Type B pancreatic cell (in vitro differentiated cells): ENCODE measurements at regions not wholly inside any gene's neighbourhood (a gene's known extent, or its start where the extent isn't known, plus 50 kb on each side); places are given as distances from the start of the nearest gene placed in this dataset.

Experiments
- DNase-seq: peaks from one replicate; pipeline ENCODE4 v3.0.0; 2021; ENCODE audit warnings: mixed read lengths; ENCODE audit not compliant: unreplicated experiment; ENCODE audit errors: extremely low spot score
- H3K27ac Mint-ChIP-seq: 2 replicates; pipeline ENCODE4 v1.8.0; 2021; ENCODE audit warnings: mild to moderate bottlenecking, mixed read lengths
- H3K27me3 Mint-ChIP-seq: 2 replicates; pipeline ENCODE4 v1.8.0; 2021; ENCODE audit warnings: mixed read lengths
- H3K36me3 Mint-ChIP-seq: 2 replicates; pipeline ENCODE4 v1.8.0; 2021; ENCODE audit warnings: mixed read lengths
- H3K4me1 Mint-ChIP-seq: one replicate; pipeline ENCODE4 v1.8.0; 2021; ENCODE audit warnings: mixed read lengths; ENCODE audit not compliant: unreplicated experiment
- H3K4me3 Mint-ChIP-seq: 2 replicates; pipeline ENCODE4 v1.8.0; 2021; ENCODE audit warnings: mild to moderate bottlenecking, mixed read lengths
- H3K9me3 Mint-ChIP-seq: 2 replicates; pipeline ENCODE4 v1.8.0; 2021; ENCODE audit warnings: mixed read lengths
- TF ChIP-seq, protein P1 (sequence below): fragments of 200-600 bp; sonication (generic); conservative IDR thresholded peaks from 2 replicates; pipeline ENCODE4 v1.5.0; 2021; ENCODE audit warnings: antibody characterized with exemption, mild to moderate bottlenecking

DNA sequence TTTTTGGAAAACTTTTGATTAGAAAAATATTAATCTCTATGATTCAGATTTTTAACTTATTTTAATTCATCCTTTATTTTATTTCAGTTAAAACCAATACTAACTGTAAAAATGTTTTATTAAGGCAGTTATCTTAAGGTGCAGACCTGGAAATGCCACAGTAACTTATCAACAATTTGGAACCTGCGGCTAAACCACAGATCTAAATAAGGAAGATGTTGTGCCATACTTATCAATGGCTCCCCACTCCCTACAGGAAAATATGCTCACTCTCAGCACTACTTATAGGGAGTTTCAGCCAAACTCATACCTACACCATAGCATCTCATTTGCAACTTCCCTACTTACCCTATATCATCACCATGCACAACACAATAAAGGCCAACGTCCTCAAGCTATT, 226.9 kb upstream of the KYNU start:
- H3K27ac Mint-ChIP-seq: no peak overlapping the region
- no peaks in the 10 kb centered on the region for H3K4me1 Mint-ChIP-seq
- H3K4me3 Mint-ChIP-seq: no peak overlapping the region
- TF ChIP-seq, protein P1, sequence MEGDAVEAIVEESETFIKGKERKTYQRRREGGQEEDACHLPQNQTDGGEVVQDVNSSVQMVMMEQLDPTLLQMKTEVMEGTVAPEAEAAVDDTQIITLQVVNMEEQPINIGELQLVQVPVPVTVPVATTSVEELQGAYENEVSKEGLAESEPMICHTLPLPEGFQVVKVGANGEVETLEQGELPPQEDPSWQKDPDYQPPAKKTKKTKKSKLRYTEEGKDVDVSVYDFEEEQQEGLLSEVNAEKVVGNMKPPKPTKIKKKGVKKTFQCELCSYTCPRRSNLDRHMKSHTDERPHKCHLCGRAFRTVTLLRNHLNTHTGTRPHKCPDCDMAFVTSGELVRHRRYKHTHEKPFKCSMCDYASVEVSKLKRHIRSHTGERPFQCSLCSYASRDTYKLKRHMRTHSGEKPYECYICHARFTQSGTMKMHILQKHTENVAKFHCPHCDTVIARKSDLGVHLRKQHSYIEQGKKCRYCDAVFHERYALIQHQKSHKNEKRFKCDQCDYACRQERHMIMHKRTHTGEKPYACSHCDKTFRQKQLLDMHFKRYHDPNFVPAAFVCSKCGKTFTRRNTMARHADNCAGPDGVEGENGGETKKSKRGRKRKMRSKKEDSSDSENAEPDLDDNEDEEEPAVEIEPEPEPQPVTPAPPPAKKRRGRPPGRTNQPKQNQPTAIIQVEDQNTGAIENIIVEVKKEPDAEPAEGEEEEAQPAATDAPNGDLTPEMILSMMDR: no peak
- no peaks in the 10 kb centered on the region for H3K36me3 Mint-ChIP-seq
- no peak for DNase-seq
- H3K9me3 Mint-ChIP-seq: no peaks in the 10 kb centered on the region
- no peaks in the 10 kb centered on the region for H3K27me3 Mint-ChIP-seq

DNA sequence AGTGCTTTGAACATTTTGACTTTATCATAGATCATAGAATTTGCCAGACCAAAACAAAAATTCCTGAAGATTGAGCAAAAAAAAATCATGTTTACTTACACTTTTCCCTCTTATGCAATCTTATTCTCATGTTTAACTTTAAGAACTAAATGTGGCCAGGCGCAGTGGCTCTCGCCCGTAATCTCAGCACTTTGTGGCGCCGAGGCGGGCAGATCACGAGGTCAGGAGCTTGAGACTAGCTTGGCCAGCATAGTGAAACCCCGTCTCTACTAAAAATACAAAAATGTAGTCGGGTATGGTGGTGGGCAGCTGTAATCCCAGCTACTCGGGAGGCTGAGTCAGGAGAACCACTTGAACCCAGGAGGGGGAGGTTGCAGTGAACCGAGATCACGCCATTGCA, 227.9 kb upstream of the KYNU start:
- no peak overlapping the region for H3K27ac Mint-ChIP-seq
- H3K9me3 Mint-ChIP-seq: no peaks in the 10 kb centered on the region
- TF ChIP-seq, protein P1: no peak
- no peaks in the 10 kb centered on the region for H3K27me3 Mint-ChIP-seq
- no peak for DNase-seq
- no peak overlapping the region for H3K4me3 Mint-ChIP-seq
- H3K4me1 Mint-ChIP-seq: no peaks in the 10 kb centered on the region
- no peaks in the 10 kb centered on the region for H3K36me3 Mint-ChIP-seq

DNA sequence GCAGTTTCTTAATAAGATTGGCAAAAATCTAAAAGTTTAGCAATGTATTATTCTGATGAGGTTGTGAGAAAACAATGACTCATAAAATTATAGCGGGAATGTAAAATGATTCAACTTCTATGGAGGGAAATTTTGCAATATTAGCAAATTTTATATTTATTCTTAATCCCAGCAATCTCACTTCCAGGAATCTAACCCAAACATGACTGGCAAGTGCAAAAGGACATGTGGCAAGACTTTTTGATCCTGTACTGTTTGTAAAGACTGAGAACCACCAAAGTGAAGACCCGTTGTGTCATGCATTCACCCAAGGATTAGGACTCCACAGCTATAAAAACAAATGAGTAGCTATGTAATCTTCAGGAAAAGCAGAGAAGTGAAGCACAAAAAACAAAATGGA, 234.8 kb upstream of the KYNU start:
- no peaks in the 10 kb centered on the region for H3K27me3 Mint-ChIP-seq
- H3K4me1 Mint-ChIP-seq: no peaks in the 10 kb centered on the region
- no peak overlapping the region for H3K27ac Mint-ChIP-seq
- TF ChIP-seq, protein P1: no peak
- H3K4me3 Mint-ChIP-seq: no peak overlapping the region
- no peaks in the 10 kb centered on the region for H3K36me3 Mint-ChIP-seq
- DNase-seq: no peak
- no peaks in the 10 kb centered on the region for H3K9me3 Mint-ChIP-seq

DNA sequence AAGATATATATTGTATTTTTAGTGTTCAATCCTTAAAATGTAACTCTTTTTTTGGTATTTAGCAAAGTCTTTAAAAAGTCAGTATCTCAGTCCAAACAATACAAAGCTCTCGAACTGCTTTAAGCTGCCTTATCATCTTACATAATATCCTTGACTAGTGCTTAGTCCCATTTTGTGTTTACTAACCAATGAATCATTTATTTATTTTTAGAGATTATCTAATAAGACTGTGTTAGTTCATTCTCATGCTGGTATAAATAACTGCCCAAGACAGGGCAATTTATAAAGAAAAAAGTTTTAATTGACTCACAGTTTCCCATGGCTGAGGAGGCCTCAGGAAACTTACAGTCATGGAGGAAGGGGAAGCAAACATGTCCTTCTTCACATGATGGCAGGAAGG, 248.3 kb upstream of the KYNU start:
- H3K27ac Mint-ChIP-seq: no peak overlapping the region
- no peaks in the 10 kb centered on the region for H3K9me3 Mint-ChIP-seq

DNA sequence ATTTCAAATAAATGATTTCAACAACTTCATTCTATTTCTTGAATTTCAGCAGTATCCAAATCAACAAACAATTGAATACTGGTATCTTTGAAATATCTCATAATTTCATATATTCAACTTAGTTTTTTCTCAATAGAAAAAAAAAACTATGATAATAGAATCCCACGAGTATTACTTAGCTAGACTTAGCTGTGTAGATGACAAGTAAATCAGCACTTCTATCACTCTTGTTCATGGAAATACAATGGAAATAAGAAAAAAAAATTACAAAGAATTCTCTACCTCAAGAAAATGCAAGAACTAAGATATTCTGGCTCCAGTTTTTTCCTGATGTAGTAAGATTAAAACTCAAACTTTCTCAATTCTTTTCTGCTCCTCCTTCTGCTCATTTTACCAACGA, 256.2 kb upstream of the KYNU start:
- Mint-ChIP-seq H3K4me1 (no peaks in the 10 kb centered on the region), H3K27me3 (no peaks in the 10 kb centered on the region), H3K27ac (no peak overlapping the region), H3K36me3 (no peaks in the 10 kb centered on the region), H3K4me3 (no peak overlapping the region), H3K9me3 (no peaks in the 10 kb centered on the region)
- no peak for DNase-seq
- TF ChIP-seq, protein P1: no peak

More for the DNA sequence above, 248.3 kb upstream of the KYNU start:
- no peaks in the 10 kb centered on the region for H3K36me3 Mint-ChIP-seq
- no peaks in the 10 kb centered on the region for H3K4me1 Mint-ChIP-seq
- H3K4me3 Mint-ChIP-seq: no peak overlapping the region
- TF ChIP-seq, protein P1: no peak
- no peaks in the 10 kb centered on the region for H3K27me3 Mint-ChIP-seq
- DNase-seq: no peak

DNA sequence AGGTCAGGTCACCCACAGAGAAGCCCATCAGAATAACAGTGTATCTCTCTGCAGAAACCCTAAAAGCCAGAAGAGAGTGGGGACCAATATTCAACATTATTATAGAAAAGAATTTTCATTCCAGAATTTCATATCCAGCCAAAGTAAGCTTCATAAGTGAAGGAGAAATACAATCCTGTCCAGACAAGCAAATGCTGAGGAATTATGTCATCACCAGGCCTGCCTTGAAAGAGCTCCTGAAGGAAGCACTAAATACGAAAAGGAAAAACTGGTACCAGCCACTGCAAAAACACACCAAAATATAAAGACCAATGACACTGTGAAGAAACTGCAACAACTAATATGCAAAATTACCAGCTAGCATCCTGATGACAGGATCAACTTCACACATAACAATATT, 260.0 kb upstream of the KYNU start:
- DNase-seq: no peak
- Mint-ChIP-seq H3K36me3 (no peaks in the 10 kb centered on the region), H3K27ac (no peak overlapping the region), H3K4me1 (no peaks in the 10 kb centered on the region), H3K4me3 (no peak overlapping the region), H3K9me3 (no peaks in the 10 kb centered on the region), H3K27me3 (no peaks in the 10 kb centered on the region)
- TF ChIP-seq, protein P1: no peak
